ENCODE measurements at regions not wholly inside any gene's neighbourhood (a gene's known extent, or its start where the extent isn't known, plus 50 kb on each side); places are given as distances from the start of the nearest gene placed in this dataset.

DNA sequence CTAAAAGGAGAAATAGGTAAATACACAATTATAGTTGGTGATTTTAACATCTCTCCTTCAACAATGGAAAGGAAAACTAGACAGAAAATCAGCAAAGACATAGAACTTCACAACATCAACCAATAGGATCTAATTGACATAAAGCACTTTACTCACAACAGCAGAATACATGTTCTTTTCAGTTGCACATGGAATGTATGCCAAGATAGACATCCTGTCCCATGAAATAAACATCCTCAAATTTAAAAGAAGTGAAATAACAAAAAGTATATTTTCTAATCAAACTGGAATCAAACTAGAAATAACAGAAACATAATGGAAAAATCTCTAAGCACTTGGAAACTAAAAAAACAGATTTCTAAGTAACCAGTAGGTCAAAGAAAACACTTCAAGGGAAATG, 296.2 kb upstream of the RGS6 start:
- TF ChIP-seq, protein P1, sequence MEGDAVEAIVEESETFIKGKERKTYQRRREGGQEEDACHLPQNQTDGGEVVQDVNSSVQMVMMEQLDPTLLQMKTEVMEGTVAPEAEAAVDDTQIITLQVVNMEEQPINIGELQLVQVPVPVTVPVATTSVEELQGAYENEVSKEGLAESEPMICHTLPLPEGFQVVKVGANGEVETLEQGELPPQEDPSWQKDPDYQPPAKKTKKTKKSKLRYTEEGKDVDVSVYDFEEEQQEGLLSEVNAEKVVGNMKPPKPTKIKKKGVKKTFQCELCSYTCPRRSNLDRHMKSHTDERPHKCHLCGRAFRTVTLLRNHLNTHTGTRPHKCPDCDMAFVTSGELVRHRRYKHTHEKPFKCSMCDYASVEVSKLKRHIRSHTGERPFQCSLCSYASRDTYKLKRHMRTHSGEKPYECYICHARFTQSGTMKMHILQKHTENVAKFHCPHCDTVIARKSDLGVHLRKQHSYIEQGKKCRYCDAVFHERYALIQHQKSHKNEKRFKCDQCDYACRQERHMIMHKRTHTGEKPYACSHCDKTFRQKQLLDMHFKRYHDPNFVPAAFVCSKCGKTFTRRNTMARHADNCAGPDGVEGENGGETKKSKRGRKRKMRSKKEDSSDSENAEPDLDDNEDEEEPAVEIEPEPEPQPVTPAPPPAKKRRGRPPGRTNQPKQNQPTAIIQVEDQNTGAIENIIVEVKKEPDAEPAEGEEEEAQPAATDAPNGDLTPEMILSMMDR (IDR thresholded peaks at IDR 0.05), result no peak
- no peak for TF ChIP-seq POLR2A (IDR thresholded peaks at IDR 0.05)
